Omental fat pad (tissue), 3 donors: ENCODE measurements at regions not wholly inside any gene's neighbourhood (a gene's known extent, or its start where the extent isn't known, plus 50 kb on each side); places are given as distances from the start of the nearest gene placed in this dataset.

Experiments
- ATAC-seq: fragments of 150-250 bp; one replicate; pipeline ENCODE4 v1.9.1; 2016; ENCODE audit warnings: mild to moderate bottlenecking, moderate library complexity; ENCODE audit not compliant: low FRiP score
- DNase-seq: peaks from one replicate; pipeline ENCODE4 v3.0.0-alpha.2; 2019; ENCODE audit warnings: low spot score
- CTCF ChIP-seq, 3 donors: fragments of 450-650 bp; IDR thresholded peaks; one replicate each; pipeline ENCODE4 v1.5.1; 2016 to 2017; ENCODE audit warnings: antibody characterized with exemption in 3 of 3, mild to moderate bottlenecking in 3 of 3, moderate library complexity in 2 of 3

GRCh38 chr5:81820863-81821262 is 70.0 kb upstream of the SSBP2 start:
- no peak for DNase-seq
- TF ChIP-seq CTCF (IDR thresholded peaks at IDR 0.05) = no peak
- ATAC-seq = no peak

GRCh38 chr5:81820318-81820636 is 69.4 kb upstream of the SSBP2 start:
- no peak for DNase-seq
- no peak for ATAC-seq
- no peak for TF ChIP-seq CTCF (IDR thresholded peaks at IDR 0.05)

GRCh38 chr5:81819556-81820317 is 68.8 kb upstream of the SSBP2 start:
- DNase-seq = no peak
- TF ChIP-seq CTCF (IDR thresholded peaks at IDR 0.05) = no peak
- no peak for ATAC-seq

- ATAC-seq (no peak), DNase-seq (no peak)
- no peak for TF ChIP-seq CTCF (IDR thresholded peaks at IDR 0.05)
Observed at GRCh38 chr5:81817980-81818379, 67.1 kb upstream of the SSBP2 start.

- no peak for TF ChIP-seq CTCF (IDR thresholded peaks at IDR 0.05)
- no peak for ATAC-seq
- no peak for DNase-seq
Observed at GRCh38 chr5:81817086-81817485, 66.2 kb upstream of the SSBP2 start.

GRCh38 chr5:81815321-81815720 is 64.4 kb upstream of the SSBP2 start:
- no peak for ATAC-seq

More at GRCh38 chr5:81815321-81815720, 64.4 kb upstream of the SSBP2 start:
- DNase-seq = no peak
- no peak for TF ChIP-seq CTCF (IDR thresholded peaks at IDR 0.05)
